ENCODE measurements at regions not wholly inside any gene's neighbourhood (a gene's known extent, or its start where the extent isn't known, plus 50 kb on each side); places are given as distances from the start of the nearest gene placed in this dataset.

DNA sequence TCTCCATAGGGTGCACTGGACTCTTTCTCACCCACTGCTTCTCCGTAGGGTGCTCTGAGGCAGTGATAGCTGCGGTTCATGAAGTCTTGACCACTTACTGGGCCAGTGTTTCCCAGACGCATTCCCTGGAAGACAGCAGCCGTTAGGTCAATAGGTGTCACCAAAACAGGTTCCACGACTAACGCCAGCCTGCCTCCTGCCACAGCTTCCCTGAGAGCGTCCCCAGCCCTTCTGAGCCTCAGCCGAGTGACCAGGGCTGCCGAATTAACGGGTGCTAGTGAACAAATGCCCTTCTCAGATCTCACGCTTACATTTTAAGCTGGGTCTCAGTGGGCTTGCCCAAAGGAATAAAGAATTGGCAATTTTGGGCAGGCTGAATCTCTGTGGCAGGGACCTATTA lies 188.7 kb upstream of the TNRC6C start:
- no peak for DNase-seq (ENCODE audit: low spot score)
- no peak for ATAC-seq

DNA sequence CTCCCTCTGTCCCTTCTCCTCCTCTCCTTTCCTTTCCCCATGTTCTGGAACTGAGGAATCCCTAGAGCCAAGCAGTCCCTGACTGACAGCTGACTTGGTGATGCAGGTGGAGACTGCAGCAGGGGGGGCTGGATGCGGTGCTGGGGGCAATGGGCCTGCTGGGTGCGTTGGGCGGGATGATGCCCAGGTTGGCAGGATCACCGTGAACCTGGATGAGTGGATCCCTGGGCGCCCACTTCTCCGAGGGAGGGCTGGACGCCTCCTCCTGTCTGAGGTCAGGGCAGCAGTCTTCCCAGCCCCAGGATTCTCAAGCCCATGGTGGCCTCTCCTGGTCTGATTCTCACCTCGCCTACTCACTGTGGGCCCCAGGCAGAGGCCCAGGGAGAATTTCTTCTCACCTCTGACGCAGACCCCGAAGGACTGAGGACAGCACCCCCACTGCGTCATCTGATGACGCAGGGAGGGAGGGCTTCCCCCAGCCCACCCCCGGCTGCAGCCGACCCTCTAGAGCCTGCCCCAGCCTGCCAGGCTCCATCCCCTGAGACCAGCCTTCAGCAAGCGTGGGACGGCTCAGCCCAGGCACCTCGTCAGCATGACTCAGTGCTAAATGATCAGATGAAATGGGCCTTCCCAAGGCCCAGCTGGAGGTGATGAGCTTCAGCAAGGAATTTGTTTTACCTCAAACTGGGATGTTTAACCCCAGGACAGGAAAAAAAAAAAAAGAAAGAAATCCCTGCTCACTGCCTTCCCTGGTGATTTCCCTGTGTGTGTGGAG lies 188.0 kb upstream of the TNRC6C start:
- DNase-seq (ENCODE audit: low spot score): no peak

DNA sequence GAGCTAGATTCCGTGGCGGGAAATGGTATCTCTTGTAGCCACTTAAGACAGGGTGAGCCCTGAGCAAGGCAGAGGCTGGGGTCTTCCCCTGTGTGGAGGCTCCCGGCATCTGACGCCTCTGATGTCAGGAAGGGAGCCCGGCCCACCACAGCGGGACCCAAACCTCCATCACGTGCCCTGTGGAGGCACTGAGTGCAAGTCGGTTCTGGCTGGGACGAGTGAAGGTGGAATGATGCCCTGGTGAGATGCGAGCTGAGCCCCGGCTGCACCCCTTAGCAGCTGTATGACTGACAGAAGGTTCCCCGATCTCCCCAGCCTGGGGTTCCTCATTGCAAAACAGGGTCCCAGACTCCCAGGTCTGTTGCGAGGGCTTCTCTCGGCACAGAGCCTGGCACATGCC lies 187.4 kb upstream of the TNRC6C start:
- no peak for ATAC-seq
- DNase-seq (ENCODE audit: low spot score): no peak

More for the DNA sequence above, 188.0 kb upstream of the TNRC6C start:
- ATAC-seq: no peak

DNA sequence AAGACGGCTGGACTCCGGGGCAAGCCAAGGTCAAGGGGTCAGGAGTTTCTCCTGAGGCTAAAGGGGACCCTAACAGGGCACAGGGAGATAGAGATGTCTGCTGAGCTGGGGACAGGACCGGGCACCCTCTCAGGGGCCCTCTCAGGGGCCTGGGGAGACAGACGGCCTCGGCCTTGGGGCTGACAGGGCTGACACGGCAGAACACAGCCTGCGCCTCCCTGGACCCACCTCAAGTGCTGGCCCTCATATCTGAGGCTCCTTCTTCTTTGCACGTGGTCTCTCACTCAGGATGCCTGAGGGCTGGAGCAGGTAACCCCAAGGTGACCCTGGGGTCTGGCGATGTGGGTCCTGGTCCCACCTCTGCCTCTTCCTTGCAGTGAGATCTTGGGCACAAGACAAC lies 186.9 kb upstream of the TNRC6C start:
- ATAC-seq: no peak
- DNase-seq (ENCODE audit: low spot score): no peak

DNA sequence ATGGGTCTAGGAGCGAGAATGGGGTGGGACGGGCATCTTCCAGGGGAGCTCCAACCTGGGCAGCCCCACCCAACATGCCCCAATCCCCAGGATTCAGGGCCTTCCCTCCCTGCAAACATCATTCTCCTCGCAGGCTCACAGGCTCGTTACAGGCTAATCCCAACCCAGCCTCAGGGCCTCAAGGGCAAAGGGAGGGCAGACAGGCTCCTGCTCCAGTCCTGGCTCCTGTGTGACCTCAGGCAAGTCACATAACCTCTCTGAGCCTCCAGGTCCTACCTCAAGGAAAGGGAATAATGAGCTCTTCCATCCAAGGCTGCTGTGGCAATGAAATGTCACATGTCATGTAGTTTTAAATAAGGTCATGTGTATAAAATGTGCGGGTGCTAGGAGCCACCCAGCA lies 186.5 kb upstream of the TNRC6C start:
- no peak for DNase-seq (ENCODE audit: low spot score)
- ATAC-seq: no peak

DNA sequence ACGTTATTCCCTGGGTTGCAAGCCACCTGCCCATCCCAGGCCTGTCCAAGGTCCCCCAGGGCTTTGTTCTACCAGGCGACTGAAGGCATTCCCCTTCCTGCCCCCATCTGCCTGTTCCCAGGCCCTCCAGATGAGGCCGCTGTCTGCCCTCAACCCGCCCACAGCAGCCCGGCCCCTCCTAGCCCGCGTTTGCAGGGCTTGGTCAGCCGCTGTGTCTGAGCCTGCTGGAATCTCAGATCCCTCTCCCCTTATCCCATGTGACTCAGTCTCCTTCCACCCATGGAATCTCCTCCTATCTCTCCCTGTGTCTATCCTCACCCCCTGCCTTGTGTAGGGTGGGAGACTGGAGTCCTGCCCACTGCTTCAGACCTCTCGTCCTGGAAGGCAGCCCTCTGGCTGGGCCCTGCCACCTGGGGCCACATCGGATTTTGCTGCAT lies 186.0 kb upstream of the TNRC6C start:
- DNase-seq (ENCODE audit: low spot score) (no peak), ATAC-seq (peak; percentile 92)

DNA sequence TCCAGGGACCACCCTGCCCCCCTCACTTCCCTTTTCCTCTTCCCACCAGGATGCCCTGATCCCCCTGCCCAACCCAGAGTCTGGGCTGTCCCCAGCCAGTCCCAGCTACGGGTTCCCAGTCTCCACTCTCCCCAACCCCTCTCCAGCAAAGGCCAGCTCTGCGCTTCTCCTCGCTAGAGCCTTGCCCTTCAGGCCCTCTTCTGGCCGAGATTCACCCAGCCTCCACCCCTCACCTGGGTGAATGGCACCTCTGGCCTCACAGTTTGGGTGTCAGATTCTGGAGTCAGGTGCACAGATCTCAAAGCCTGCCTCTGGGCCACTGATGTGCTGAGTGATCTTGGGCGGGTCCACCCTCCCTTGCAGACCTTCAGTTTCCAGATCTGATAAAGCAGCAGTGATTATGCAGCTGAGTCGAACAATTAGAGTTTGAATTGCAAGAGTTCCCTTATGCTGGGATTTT lies 185.6 kb upstream of the TNRC6C start:
- ATAC-seq (peak; percentile 15), DNase-seq (ENCODE audit: low spot score) (no peak)

DNA sequence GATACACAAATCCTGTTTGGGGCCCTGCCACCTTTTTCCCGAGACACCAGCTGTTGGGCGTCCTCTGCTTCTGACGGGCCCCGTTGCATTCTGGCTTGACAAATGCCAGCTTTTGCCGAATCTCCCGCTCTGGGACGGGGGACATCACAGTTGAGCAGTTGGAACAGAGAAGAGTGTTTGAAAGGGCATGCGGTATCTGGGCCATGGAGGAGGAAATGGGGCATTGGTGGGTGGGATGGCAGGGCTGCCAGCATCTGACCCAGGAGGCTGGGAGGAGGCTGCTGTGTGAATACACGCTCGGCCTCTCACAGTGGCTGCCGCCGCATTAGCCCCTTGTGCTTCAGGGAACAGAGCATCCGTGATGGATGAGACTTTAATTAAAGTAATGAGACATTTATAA lies 184.3 kb upstream of the TNRC6C start:
- no peak for ATAC-seq

DNA sequence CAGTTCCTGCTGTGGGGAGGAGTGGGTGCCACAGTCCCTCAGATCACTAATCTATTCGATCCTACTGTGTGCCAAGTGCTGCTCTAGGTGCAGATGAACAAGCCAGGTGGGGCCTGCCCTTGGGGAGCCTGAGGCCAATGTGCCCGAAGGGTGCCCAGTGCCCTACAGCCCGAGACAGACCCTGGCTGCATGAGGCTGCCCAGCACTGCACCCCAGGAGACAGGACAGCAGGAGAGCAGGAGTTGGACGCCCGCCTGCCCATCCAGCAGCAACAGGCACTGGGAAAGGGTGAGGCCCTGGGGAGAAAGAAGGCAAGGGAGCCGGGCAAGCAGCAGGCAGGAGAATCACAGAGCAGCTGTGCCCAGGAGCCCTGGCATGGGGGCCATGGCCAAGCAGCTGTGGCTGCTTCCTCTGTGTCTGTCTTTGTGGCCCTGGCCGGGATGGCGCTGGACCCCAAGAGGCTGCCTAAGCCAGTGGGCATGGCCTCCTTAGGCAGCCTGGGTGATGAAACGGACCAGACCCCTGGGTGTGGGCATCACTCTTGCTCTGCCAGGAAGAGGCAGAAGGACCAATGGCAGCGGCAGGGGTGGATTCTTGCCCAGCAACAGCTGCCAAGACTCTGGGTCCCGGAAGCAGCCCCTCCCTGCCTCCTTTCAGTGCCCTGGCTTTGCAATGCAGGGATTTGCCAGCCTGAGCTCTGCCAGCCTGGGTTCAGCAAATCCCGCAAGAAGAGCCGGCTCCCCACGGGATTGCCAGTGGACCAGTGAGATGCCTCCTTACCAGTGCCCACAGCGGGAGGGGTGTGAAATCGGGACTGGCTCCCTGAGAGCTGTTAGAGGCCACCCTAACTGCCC lies 179.6 kb upstream of the TNRC6C start:
- DNase-seq (ENCODE audit: low spot score): no peak
- ATAC-seq: no peak

More for the DNA sequence above, 184.3 kb upstream of the TNRC6C start:
- no peak for DNase-seq (ENCODE audit: low spot score)

DNA sequence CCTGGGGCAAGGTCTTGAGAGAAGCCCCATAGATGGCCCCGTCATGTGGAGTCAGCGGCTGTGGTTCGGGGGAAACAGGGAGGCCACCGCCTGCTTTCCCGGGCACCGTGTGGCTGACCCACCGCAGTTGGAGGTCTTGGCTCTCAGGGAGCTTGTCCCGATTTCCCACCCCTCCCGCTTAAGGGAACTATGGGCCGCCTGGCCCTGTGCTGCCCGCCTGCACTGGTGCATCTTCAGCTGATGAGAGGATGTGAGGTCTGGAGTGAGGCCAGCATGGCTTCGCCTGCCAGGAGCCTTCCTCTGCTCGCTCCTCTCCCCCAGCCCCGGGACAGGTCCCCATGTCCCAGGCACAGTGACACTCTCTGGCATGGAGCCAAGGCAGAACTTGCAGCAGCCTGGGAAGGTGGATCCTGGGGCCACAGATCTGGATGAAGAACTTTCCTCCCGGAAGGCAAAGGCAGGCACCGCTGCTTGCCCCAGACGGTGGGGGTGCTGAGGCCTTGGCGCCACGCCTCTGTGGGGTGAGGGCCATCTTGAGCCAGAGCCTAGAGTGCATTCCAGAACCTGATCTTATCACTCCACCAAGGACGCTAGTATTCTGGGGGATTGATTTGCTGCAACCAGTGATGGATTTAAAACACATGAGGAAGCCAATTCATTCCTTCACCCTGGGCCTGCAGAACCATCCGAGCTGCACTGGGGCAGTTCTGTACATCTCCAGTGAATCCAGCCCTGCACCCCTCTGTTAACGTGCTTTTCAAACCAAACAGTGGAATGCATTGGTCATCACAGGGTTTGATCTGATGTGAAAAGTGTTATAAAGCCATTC lies 178.6 kb upstream of the TNRC6C start:
- ATAC-seq: no peak
- no peak for DNase-seq (ENCODE audit: low spot score)

DNA sequence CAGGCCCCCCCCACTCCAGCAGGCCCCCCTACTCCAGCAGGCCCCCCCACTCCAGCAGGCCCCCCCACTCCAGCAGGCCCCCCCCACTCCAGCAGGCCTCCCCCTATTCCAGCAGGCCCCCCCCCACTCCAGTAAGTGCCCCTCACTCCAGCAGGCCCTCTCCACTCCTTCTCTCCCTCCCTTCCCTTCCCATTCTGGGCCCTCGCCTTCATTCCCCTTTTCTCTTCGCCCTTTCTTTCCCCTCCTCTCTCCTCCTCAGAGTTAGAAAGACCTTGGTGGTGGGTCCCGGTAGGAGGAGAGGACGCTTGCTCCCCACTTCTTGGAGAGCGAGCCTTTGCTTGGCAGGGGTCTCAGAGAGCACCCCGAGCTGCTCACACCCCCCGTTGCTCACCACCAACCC lies 177.0 kb upstream of the TNRC6C start:
- ATAC-seq (no peak), DNase-seq (ENCODE audit: low spot score) (no peak)

DNA sequence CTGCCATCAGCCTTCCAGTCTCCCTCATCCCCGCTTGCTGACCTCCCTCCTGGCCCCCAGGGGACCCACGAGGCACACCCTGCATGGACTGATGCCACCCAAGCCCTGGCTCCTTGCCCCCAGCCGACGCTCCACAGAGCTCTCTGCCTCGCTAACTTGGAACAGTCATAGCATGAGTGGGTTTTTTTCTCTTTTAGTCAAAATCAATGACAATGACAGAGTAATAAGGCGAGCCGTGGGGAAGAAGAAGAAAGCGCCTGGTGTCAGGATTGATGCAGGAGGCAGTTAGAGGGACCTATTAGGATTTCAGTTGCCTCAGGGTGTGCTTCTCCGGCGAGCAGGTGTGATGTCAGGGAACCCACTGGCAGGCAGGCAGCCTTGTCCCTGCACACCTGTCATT lies 176.3 kb upstream of the TNRC6C start:
- DNase-seq (ENCODE audit: low spot score): no peak
- no peak for ATAC-seq

DNA sequence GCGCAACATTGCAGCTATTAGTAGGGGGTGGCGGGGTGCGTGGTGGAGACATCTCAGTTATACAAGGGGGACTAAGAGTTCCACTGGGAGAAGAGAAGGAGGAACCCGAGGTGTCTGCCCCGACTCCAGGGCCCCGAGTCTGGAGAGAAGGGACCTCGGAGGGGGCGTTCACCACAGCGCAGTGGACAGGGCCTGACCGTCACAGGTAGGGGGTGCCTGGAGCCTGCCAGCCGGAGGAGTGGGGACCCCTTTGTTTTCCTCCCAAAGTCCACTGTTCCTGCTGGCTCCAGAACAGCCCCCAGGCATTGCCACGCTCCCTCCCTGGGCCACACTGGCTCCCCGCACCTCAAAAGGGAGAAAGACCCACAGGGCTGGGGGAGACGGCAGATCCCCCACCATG lies 175.9 kb upstream of the TNRC6C start:
- no peak for DNase-seq (ENCODE audit: low spot score)
- no peak for ATAC-seq

DNA sequence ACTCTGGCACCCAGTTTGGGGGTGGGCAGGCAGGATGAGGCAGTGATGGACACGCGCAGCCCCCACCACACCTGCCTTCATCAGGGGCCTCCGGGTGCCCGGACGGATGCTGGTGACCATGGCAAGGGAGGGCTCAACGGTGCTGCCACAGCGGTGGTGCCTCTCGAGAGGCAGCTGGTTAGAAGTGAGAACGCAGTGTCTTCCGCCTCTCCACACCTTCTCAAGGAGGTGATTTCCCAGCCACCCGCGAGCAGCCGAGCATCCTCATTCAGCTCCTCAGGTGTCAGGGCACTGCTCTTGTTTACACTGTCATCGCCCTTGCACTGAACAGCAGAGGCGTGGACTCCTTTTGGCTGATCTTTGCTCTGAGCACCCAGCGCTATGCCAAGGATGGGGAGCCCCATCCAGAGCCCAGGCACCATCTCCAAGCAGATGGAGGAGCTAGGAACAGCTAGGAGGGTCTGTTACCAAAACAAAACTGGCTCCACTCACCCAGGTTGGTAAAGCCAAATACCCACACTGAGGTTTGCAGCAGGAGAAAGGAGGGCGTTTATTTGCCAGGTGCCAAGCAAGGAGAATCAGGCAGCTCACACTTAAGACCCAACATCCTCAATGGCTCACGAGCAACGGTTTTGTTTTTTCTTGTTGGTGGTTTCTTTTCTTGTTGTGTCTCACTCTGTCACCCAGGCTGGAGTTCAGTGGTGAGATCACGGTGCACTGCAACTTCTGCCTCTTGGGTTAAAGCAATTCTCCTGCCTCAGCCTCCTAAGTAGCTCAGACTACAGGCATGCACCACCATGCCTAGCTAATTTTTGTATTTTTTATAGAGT lies 174.3 kb upstream of the TNRC6C start:
- DNase-seq (ENCODE audit: low spot score) (no peak), ATAC-seq (no peak)

DNA sequence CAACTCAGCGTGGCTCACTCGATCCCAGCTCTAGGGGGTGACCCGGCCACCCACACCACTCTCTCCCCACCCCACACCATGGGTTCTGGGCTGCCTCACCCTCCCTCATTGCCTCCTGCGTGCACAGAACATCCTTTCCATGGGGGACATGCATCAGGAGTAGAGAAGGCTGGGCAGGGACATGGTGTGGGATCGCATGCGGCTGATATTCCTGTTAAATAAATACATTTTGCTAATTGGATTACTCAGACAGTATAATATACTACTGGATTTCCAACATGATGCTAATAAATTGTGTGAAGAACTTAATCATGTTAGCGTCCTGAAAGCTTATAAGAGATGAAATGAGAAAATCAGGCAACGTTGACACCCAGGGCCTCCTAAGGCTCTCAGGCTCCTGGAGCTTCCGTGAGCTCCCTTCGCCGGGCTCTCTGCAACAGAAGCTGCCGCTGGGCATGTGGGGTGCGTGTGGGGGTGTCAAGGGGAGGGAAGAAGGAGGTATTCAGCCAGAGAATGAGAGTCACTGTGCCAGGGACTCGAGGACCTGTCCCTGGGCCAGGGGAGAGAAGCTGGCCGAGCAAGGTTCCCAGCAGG lies 173.1 kb upstream of the TNRC6C start:
- DNase-seq (ENCODE audit: low spot score): no peak
- ATAC-seq: no peak

DNA sequence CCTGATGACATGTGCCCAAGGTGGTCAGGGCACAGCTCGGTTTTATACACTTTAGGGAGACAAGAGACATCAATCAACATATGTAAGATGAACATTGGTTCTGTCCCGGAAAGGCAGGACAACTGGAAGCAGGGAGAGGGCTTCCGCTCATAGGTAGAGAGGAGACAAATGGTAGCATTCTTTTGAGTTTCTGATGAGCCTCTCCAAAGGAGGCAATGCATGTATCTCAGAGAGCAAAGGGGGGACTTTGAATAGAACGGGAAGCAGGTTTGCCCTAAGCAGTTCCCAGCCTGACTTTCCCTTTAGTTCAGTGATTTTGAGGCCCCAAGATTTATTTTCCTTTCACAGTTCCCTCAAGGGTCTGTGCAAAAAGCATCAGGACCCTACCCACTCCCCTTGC lies 172.4 kb upstream of the TNRC6C start:
- ATAC-seq (no peak), DNase-seq (ENCODE audit: low spot score) (no peak)

DNA sequence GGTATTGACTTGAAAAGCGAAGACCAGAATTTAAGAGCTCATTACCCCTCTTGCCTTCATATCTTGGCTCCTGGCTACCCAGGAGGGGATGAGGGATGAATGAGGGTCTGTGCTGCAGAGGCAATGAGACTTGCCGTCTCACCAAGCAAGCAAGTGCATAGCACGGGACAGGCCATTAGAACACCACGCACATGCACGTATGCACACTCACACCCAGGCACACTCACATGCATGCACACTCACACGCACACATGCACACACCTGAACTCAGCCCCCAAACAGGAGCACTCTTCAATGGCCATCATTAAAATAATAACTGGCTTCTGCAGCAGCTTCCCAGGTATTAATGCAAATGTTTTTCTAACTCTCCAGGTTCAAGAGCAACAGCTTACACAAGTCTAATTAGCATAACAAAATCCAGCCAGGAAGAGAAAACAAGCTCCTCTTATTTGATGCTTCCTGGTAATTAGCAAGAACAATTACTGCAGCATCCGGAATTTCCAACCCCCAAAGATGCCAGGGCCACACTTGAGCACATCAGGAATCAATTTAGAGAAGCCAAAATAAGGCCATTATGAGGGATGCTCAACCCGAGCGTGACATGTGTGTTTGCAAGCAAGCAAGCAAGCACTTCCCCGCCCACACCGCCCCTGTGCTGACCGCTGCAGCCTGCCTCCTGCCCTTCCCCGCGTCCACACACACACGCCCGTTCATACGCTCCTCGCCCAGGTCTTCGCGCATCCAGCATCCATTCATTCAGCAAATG lies 171.6 kb upstream of the TNRC6C start:
- ATAC-seq (no peak), DNase-seq (ENCODE audit: low spot score) (no peak)

DNA sequence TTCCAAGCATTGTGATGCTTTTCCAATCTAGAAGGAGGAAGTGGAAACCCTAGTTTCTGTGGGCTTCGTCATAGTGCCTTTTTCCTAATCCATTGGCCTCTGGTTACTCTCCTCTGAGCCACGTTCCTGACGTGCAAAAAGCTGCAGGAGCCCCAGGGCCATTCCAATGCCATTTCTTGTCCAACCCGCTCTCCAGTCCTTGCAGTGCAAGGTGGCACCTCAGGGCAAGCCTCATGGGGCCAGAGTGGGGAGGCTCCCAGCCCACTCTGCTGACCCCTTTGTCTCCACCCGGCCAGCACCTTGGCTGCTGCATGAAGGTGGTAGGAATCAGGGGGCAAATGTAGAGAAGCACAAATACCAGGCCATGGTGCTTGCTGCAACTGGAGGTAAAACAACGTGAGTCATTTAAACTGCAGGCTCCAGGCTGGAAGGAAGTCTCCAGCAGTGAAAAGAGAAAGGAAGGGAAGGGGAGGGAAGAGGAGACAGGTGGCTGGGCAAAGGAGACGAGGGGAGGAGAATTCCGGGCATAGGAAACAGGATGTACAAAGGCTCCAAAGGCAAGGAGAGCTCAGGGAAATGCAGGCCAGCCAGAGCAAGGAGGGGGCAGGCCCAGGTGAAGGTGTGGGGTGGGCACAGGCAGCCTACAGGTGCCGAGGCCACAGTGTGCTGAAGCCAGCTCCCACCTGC lies 168.2 kb upstream of the TNRC6C start:
- no peak for ATAC-seq
- DNase-seq (ENCODE audit: low spot score): no peak

DNA sequence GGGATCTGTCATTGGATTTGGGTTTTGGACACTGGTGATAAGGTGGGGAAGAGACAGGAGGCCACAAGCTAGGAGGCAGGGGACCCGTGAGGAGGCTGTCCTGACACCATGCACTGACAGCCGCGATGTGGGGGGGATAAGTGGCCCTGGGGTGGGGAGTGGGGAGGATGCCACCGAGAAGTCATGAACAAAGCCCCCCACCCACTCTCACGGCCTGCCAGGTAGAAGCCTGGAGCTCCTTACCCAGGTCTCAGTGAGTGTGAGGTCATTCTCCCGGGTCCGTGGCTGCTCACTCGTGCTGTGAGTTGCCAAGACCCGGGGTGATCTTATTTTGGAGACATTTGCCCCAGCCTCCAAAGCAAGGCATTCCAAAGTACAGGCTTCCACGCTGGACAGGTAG lies 165.9 kb upstream of the TNRC6C start:
- no peak for ATAC-seq
- no peak for DNase-seq (ENCODE audit: low spot score)
